HUDEP-2 (cell line): ENCODE measurements at regions not wholly inside any gene's neighbourhood (a gene's known extent, or its start where the extent isn't known, plus 50 kb on each side); places are given as distances from the start of the nearest gene placed in this dataset.
A peak's percentile ranks its signal among the peaks of the same experiment; 100 is the strongest.
"Not testable (repeated sequence)": the region's sequence is repeated elsewhere in the genome, so short reads cannot be mapped to it uniquely, and the experiment has no call there.

ENCODE experiments used
- DNase-seq, 76 experiments: peaks; one replicate each; lab custom pipeline; 2025; ENCODE audit not compliant: unreplicated experiment in 76 of 76; lab: John Stamatoyannopoulos, UW

DNA sequence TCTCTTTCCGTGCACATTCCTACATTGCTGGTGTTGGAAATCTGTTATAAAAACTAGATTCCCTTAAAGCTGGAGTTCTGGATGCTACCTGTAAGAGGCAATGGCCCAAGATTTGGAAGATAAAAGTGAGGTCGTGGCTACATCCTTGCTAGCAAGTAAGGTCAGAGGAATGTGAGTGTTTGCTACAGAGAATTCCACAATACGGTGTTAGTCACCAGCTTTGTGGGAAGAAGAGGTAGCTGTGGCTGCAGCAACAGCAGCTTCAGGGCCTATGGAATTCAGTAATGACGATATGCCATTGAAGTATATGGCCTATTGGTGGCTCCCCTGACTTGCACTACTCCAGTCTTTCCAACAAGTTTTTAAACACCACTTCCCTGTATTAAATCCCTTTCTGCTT lies 227.7 kb upstream of the TMEM260 start:
- no peak for DNase-seq

DNA sequence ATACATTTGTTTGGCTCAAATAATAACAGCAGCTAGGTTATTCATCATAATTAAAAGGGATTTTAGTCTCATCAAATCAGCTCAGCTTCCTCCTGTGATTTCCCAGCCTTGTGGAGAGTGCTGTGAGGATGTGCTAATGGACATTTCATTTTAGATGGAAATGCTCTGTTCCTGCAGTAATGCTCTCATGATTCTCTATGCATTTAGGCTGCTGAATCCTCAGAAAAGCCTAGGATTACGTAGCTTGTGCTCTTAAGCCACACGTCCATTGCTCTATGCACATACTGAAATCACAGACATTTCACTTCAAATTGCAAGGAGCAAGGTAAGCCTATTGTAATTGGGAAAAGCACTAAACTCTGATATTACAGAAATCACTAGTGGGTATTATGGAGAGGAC lies 226.6 kb upstream of the TMEM260 start:
- no peak for DNase-seq

DNA sequence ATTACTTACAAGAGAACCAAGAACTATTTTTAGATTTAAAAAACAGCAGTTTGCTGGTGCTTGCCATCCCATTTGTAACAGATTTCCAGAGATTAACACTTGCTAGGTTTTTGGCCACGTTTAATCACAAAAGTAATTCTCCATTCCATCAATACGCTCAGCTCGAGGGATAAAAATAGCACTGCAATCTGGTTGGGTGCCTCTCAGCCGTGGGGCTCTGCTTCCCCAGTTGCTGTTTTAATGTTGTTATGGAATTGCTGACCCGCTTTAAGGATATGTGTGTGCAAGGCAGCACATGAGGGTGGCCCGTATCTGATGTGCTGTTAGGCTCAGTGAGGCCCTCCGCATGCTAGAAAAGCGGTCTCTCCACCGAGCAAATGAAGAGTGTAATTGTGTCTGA lies 222.2 kb upstream of the TMEM260 start:
- no peak for DNase-seq

DNA sequence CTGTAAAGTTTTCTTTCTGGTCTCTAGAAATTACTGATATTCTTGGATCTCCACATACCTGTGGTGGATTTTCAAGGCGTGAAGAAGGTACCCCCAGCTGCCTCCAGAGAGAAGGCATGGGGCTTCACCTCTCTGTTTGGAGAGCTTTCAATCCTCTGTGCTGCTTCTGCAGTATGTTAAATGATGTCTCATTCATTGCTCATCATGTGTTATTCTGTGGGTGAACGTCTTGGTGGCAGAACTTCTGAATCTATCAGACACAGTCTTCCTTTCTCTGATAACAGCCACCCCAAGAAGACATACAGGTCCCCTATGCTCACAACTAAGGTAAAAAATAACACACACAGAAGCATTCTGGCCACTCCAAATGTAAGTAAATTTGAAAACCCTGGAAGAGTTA lies 221.3 kb upstream of the TMEM260 start:
- no peak for DNase-seq

DNA sequence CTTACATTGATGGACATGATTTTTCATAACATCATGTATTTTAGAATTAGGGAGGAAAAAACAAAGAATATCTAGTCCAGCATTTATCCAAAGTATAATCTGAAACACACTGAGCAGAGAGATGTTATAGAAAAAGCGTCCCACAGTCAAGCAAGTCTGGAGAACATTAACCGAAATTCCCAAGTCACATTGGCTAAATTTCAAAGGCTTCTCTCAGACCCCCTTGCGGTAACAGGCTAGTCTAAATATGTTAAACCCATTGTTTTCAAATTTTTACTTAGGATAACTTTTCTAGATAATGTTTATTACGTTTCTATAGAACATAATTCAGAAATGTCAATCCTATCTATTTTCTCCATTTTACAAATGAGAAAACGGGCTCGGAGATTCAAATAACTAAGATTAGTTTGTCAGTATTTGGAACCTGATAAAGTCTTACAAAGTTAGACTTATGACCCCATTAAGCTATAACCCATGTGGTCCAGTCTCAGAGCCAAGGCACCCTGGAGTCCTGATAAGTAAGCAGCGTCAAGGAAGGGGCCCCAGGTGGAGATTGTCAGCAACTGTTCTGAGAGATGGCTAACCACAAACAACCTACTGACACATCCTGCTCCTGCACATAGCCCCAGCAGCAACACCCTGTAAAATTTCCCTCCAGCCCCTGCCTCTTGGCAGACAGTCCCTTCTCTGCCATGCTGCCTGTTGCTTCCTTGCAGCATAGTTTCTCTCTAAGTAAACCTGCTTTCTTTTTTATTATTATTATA lies 220.6 kb upstream of the TMEM260 start:
- no peak for DNase-seq

DNA sequence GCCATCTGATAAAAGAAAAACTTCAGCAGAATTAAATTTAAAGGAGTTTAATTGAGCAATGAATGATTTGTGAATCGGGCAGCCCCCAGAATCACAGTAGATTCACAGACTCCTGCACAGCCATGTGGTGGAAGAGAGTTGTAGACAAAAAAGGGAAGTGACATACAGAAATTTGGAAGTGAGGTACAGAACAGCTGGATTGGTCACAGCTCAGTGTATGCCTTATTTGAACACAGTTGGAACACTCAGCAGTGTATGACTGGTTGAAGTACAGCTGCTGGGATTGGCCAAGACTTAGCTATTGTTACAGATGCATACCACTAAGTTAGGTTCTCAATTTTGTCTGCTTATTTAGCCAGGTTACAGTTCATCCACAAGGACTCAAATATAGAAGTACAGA lies 213.9 kb upstream of the TMEM260 start:
- not testable (repeated sequence) for DNase-seq

DNA sequence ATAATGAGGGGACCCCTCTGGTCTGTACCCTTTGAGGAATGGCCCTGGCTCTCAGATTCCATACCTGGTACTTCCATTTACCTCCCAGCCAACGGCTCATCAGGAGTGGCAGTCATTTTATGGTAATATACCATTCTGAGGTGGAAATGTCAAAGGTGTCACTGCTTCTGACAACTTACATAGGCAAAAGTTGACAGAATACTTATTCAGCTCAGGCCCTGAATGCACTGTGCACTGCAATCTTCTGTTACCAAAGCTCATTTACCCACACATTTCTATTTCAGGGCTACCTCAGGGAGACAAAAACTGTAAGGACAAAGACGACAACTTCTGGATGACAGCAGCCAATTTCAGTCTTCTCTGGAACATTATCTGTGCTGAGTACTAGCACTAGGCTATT lies 212.2 kb upstream of the TMEM260 start:
- DNase-seq, result no peak

DNA sequence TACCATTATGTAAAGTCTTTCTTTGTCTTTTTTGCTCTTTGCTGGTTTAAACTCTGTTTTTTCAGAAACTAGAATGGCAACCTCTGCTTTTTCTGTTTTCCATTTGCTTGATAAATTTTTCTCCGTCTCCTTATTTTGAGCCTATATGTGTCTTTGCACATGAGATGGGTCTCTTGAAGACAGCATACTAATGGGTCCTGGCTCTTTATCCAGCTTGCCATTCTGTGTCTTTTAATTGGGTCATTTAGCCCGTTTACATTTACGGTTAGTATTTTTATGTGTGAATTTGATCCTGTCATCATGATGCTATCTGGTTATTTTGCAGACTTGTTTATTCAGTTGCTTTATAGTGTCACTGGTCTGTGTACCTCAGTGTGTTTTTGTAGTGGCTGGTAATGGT lies 207.9 kb upstream of the TMEM260 start:
- no peak for DNase-seq

DNA sequence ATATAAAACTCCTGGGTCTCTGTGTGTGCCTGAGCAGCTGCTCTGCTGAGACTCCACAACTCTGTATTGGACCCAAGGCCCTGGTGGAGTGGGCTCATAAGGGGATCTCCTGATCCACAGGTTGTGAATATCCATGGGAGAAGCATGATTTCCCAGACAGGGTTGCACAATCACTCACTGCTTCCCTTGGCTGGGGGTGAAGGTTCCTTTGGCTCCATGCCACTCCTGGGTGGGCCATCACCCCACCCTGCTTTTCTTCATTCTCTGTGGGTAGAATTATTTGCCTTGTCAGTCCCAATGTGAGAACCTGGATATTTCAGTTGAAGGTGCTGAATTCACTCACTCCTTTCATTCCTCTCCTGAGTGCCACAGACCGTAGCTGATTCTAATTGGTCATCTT lies 205.2 kb upstream of the TMEM260 start:
- no peak for DNase-seq

DNA sequence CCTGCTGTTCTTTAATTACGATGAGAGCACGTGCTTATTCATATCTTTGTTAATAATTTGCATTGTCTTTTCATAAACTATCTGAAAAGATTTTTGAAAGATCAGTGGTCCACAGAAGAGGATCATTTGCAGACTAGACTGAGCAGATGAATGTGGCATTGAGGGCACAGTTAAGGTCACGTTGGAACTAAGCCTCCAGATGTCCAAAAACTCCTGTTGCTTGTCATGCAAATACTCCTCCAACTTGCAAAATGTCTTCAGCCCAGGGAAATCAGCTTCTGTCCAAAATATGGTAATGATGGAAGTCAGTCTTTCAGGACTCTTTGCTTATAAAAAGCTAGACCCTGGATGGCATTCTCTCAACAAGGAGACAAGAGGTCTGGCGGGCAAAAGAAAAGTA lies 201.6 kb upstream of the TMEM260 start:
- DNase-seq, result no peak

DNA sequence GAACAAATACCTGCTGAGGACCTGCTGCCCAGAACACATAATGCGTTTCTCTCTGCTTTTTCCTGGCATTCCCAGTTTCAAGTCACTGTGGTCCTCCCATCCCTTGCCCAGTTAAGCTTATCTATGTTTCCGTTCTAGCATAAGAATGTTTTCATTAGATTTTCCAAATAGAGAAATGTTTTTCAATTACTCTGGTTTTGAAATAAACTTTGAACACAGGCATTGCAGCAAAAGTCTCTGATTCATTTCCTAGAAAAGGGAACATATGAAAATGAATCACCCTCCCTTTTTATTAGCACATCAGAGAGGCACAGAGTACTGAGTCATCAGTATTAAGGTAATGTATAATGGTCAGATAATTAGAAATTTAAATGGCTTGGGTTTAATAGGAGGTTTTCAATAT lies 201.1 kb upstream of the TMEM260 start:
- no peak for DNase-seq

DNA sequence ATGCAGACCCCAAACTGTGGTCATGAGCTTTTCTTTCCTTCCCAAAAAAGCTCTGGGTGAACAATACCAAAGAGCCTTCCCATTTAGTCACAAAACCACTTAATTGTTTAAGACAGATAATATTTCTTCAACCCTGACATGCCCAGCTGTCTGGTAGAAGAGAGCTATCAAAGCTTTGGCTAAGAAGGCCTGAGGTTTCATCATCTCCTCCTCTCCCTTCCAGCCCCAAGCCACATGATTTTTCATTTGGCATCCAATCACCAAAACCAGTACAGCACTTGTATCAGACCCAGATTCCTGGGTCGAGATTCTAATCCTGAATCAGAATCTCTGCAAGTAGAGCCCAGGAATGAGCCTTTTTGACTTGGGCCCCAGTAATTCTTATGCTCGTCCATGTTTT lies 199.6 kb upstream of the TMEM260 start:
- no peak for DNase-seq

DNA sequence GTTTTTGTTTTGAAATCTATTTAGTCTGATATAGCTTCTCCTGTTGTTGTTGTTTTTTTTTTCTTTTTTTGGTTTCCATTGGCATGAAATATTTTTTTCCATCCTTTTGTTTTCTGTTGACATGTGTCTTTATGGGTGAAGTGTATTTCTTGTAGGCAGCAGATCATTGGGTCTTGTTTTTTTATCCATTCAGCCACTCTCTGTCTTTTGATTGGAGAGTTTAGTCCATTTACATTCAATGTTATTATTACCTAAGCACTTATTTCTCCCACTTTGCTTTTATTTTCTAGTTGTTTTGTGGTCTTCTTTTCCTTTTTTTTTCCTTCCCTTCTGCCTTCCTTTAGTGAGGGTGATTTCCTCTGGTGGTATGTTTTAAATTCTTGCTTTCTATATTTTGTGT lies 193.6 kb upstream of the TMEM260 start:
- DNase-seq, result no peak

DNA sequence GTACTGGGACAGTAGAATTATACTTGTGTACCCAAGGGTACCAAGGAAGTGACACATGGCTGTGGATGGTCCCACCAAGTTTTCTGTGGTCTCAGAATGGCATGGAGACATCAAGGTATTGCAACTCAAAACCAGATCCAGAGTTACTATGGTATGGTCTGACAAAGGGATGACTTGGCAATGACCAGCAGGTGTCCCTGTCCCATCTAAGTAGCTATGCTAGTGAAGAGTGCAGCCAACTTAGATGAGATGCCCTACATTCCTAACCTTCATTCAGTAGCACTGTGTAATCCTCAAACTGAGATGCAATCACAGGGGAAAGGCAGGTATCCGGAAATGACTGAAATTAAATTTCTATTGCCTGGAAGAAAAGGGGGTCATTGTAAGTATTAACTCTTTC lies 188.7 kb upstream of the TMEM260 start:
- DNase-seq, result peak in 1 of 76 experiments; percentile 0

DNA sequence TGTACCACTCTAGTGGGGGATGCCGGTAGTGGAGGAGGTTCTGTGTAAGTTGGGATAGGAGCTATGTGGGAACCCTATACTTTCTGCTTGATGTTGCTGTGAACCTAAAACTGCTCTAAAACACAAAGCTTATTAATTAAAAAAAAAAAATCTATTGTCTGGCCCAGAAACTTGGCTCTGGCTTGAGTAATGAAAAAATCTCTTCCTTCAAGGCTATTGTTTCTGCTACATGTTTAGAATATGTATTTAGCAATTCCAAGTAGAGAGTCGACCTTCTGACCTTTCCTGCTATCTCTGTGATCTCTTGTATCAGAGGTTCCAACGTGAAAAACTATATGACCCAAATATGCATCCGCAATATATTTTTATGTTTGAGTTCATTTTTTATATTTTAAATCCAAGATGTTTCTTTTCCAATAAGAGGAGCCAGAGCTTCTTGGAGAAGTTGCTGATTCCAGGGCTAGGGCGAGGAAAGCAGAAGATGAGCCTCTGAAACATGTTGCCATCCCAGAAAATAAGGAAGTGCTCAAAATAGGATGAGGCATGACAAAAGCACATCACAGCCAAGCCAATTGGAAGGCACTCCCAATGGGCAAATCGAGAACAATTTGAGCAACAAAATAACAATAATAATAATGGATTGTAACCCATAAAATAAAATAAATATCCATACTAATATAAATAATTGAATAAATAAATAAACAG lies 184.6 kb upstream of the TMEM260 start:
- DNase-seq, result no peak

DNA sequence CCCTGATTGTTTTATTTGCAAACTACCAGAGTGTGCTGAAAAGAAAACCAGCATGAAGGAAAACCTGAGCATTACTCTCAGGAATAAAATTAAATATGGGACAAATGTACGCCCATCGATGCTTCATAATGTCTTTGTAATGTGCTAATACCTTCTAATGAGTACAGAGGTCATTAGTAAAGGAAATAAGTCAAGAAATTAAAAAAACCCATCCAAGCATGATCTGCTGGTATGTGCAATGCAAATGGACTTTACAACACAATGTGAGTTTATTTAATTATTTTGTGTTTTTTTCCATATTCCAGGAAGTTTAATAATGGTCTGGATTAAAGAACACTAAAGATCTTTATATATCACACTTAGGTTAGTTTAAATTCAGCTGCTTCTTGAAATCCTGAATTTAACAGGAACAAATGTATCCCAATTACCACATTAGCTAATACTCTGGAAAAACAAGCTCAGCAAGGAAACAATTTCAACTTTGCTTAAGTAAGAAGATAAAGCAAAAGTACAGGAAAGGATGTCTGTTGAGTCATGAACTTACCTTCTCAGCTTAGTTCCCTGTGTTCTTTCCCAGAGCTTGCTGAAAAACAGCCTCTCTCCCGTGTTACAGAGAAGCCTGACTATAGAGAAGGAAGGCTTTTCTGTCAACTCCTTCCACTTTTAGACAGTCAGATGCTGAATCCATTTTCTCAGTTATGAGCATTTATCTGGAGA lies 179.3 kb upstream of the TMEM260 start:
- no peak for DNase-seq

DNA sequence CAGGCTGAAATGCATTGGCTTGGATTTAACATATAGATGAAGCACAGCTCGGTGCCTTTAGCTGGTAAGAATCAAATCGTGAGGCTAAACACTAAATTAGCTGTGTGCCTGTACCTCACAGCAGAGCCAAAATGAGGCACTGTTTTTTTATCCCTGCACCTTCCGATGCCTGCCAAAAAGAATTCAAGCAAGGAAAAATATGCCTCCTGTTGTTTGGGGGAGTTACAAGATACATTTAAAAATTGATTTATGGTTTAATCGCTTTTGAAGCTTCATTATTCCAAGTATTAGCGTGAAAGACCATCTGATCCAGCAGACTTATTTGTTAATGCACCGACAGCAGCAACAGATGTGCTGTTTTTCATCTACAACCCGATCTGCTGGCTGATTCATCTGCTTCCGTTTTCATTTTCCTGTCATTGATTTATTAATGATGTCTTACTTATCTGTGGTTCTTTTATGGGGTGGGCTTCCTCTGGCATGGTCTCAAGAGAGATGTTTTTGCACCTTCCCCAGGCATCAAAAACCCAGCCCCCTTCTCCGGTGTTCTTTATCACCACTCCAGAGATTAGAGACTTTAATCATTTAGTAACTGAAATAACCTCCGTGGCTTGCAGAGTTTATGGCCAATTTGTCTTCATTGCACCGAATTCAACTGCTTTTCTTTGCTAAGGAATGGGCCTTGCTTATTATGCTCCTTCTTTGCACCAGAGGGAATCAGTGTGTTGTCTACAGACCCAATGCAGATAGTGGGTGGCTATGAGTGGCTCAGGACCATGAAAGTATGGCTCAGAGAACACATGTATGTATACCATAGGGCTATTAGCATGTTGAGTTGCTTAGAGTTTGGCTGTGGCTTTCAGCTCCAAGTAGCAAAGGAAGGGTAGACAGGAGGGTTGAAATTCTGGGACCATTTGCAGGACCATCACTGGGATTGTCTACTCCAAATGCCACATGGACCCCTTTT lies 166.8 kb upstream of the TMEM260 start:
- DNase-seq, result no peak

DNA sequence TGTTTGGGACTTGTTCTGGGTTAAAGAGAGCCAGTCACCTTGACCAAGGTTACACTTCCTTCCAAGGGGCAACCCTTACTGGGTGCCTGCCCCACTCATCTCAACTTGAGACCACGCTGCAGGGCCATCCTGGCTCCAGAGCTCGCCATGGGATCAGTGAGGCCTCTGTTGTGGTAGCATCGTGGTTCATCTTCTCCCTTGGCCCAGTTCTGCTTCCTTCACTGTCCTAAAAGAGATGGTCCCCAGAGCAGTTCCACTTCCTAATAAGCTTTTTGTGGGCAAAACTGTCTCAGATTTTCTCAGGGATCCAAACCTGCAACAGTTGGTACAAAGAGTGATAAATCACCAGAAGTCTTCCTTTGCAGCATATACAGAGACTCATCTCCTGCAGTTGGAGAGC lies 165.9 kb upstream of the TMEM260 start:
- DNase-seq, result no peak

DNA sequence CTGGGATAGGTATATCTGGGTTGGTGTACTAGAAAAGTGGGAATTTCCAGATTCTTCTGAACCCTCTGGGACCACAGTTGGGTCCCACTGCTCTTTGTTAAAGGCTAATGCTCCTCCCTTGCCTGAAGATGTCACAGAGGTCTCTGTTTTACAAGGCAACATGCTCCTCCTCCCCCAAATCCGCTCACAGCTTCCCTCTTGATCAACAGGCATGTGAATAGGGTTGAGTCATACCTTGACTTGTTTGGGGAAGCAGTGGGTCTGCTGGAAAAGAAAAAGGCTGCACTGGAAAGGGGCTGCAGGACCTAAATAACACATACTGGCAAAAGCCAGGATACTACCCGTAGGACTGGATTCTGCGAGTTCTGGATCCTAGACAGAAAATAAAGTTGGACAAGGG lies 165.4 kb upstream of the TMEM260 start:
- no peak for DNase-seq

DNA sequence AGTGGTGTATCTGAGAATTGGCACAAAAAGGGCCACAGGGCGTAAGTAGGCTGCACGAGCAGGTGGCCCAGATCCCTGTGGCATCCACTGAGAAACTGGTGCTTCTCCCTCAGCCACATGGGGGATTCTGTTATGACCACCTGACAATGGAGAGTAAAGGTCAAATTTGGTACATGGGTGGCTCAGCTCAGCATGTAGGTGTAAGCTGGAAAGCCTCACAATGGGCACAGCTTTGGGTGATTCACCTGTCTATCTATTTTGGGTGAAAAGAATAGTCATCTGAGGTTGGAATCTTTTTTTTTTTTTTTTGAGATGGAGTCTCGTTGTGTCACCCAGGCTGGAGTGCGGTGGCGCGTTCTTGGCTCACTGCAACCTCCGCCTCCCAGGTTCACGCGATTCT lies 163.4 kb upstream of the TMEM260 start:
- DNase-seq, result no peak

DNA sequence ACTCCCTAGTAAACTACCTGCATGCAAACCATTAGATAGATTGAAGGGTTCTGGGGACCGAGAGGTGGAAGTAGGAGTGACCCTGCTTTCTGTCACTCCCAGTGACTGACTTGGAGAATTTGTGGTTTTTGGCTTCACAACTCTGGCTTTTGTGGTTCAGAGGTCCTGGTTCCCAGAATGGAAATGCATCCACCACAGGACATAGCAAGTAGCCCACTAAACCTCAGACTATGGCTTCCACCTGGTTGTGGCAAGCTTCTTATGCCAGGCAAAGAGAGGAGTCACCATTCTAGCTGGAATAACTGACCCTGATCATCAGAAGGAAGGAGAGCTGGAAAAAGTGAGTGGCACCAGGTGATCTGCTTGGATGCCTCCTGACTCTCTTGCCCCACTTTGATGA lies 162.4 kb upstream of the TMEM260 start:
- no peak for DNase-seq
